H9 (cell line): ENCODE measurements at regions not wholly inside any gene's neighbourhood (a gene's known extent, or its start where the extent isn't known, plus 50 kb on each side); places are given as distances from the start of the nearest gene placed in this dataset.

Source experiments
- DNase-seq: peaks from one replicate; pipeline ENCODE4 v3.0.0-alpha.2; 2017
- H2AFZ ChIP-seq: one replicate; pipeline ENCODE4 v1.6.1; 2013; ENCODE audit warnings: mild to moderate bottlenecking, low read length, control low read depth, moderate library complexity
- H2AK5ac ChIP-seq: 2 replicates; pipeline ENCODE4 v1.6.1; 2013; ENCODE audit warnings: low read length, control low read depth, mixed read lengths; ENCODE audit not compliant: insufficient read length
- H2BK120ac ChIP-seq: one replicate; pipeline ENCODE4 v1.6.1; 2013; ENCODE audit warnings: low read depth, mild to moderate bottlenecking, low read length, control low read depth, inconsistent platforms; ENCODE audit not compliant: poor library complexity, severe bottlenecking
- H2BK12ac ChIP-seq: 2 replicates; pipeline ENCODE4 v1.6.1; 2013; ENCODE audit warnings: low read length, control low read depth, mixed read lengths, low read depth; ENCODE audit not compliant: insufficient read length
- H2BK15ac ChIP-seq: 2 replicates; pipeline ENCODE4 v1.6.1; 2013; ENCODE audit warnings: low read depth, low read length, control low read depth
- H2BK20ac ChIP-seq: one replicate; pipeline ENCODE4 v1.6.1; 2013; ENCODE audit warnings: low read depth, mild to moderate bottlenecking, low read length, control low read depth, inconsistent platforms; ENCODE audit not compliant: poor library complexity, severe bottlenecking
- H2BK5ac ChIP-seq: 2 replicates; pipeline ENCODE4 v1.6.1; 2013; ENCODE audit warnings: low read length, control low read depth, mixed read lengths; ENCODE audit not compliant: insufficient read length
- H3K14ac ChIP-seq: 2 replicates; pipeline ENCODE4 v1.6.1; 2013; ENCODE audit warnings: low read length, control low read depth; ENCODE audit not compliant: insufficient read depth
- H3K18ac ChIP-seq: 2 replicates; pipeline ENCODE4 v1.6.1; 2013; ENCODE audit warnings: low read depth, mild to moderate bottlenecking, mixed read lengths, low read length, control low read depth; ENCODE audit not compliant: insufficient read length
- H3K23ac ChIP-seq: 2 replicates; pipeline ENCODE4 v1.6.1; 2013; ENCODE audit warnings: low read length, control low read depth, mixed read lengths, low read depth; ENCODE audit not compliant: insufficient read length
- H3K23me2 ChIP-seq: 2 replicates; pipeline ENCODE4 v1.6.1; 2013; ENCODE audit warnings: low read depth, mild to moderate bottlenecking, mixed read lengths, low read length, control low read depth; ENCODE audit not compliant: insufficient read length, poor library complexity, severe bottlenecking
- H3K27ac ChIP-seq: 2 replicates; pipeline ENCODE4 v1.5.1; 2013; ENCODE audit warnings: low read length, control low read depth, mixed read lengths, low read depth; ENCODE audit not compliant: insufficient read length
- H3K27me3 ChIP-seq: 2 replicates; pipeline ENCODE4 v1.6.1; 2013; ENCODE audit warnings: low read length, control low read depth, inconsistent platforms; ENCODE audit not compliant: insufficient read depth
- H3K4ac ChIP-seq: 2 replicates; pipeline ENCODE4 v1.6.1; 2013; ENCODE audit warnings: low read depth, mild to moderate bottlenecking, control low read depth, inconsistent platforms, low read length, moderate library complexity
- H3K4me1 ChIP-seq: 2 replicates; pipeline ENCODE4 v1.6.1; 2013; ENCODE audit warnings: low read length, control low read depth, inconsistent platforms; ENCODE audit not compliant: insufficient read depth
- H3K4me2 ChIP-seq: 2 replicates; pipeline ENCODE4 v1.6.1; 2013; ENCODE audit warnings: low read length, control low read depth, mixed read lengths; ENCODE audit not compliant: insufficient read length, insufficient read depth
- H3K56ac ChIP-seq: 2 replicates; pipeline ENCODE4 v1.6.1; 2013; ENCODE audit warnings: low read depth, mild to moderate bottlenecking, mixed read lengths, low read length, control low read depth; ENCODE audit not compliant: insufficient read length
- H3K79me1 ChIP-seq: 2 replicates; pipeline ENCODE4 v1.6.1; 2013; ENCODE audit warnings: low read depth, mild to moderate bottlenecking, moderate library complexity, low read length, control low read depth, inconsistent platforms; ENCODE audit not compliant: insufficient read depth, poor library complexity, severe bottlenecking
- H3K79me2 ChIP-seq: 2 replicates; pipeline ENCODE4 v1.6.1; 2013; ENCODE audit warnings: low read length, control low read depth, inconsistent platforms; ENCODE audit not compliant: insufficient read depth
- H3K9ac ChIP-seq: 2 replicates; pipeline ENCODE4 v1.6.1; 2013; ENCODE audit warnings: low read length, control low read depth, mixed read lengths; ENCODE audit not compliant: insufficient read length; ENCODE audit errors: extremely low read depth
- H3K9me3 ChIP-seq: one replicate; pipeline ENCODE4 v1.6.1; 2013; ENCODE audit warnings: low read depth, low read length, inconsistent platforms; ENCODE audit not compliant: control insufficient read depth
- H3T11ph ChIP-seq: one replicate; pipeline ENCODE4 v1.6.1; 2013; ENCODE audit warnings: mild to moderate bottlenecking, low read length, control low read depth, inconsistent platforms
- H4K20me1 ChIP-seq: one replicate; pipeline ENCODE4 v1.6.1; 2013; ENCODE audit not compliant: control insufficient read depth, insufficient read length, insufficient read depth
- H4K5ac ChIP-seq: 2 replicates; pipeline ENCODE4 v1.6.1; 2013; ENCODE audit warnings: low read depth, mild to moderate bottlenecking, mixed read lengths, low read length, control low read depth; ENCODE audit not compliant: insufficient read length
- H4K8ac ChIP-seq: replicated peaks from 2 replicates; pipeline ENCODE4 v1.6.1; 2013; ENCODE audit warnings: low read length, control low read depth, mixed read lengths, low read depth; ENCODE audit not compliant: insufficient read length
- H4K91ac ChIP-seq: 2 replicates; pipeline ENCODE4 v1.6.1; 2013; ENCODE audit warnings: low read depth, mild to moderate bottlenecking, moderate library complexity, mixed read lengths, low read length, control low read depth; ENCODE audit not compliant: insufficient read length
- H3K27ac Mint-ChIP-seq, 3 experiments: 2 replicates in 2 of 3; 3 replicates in 1 of 3; pipeline ENCODE4 v1.8.0; 2020 to 2021; ENCODE audit warnings: mixed read lengths in 3 of 3, mild to moderate bottlenecking in 1 of 3, moderate library complexity in 1 of 3
- H3K27me3 Mint-ChIP-seq: 2 replicates; pipeline ENCODE4 v1.8.0; 2021; ENCODE audit warnings: low read depth, mild to moderate bottlenecking, moderate library complexity, mixed read lengths
- H3K36me3 Mint-ChIP-seq, 3 experiments: 2 replicates in 2 of 3; 3 replicates in 1 of 3; pipeline ENCODE4 v1.8.0; 2020 to 2021; ENCODE audit warnings: low read depth in 3 of 3, mixed read lengths in 3 of 3; ENCODE audit not compliant: insufficient read depth in 1 of 3
- H3K4me1 Mint-ChIP-seq, 2 experiments: 2 replicates each; pipeline ENCODE4 v1.8.0; 2020; ENCODE audit warnings: mixed read lengths in 2 of 2
- H3K4me3 Mint-ChIP-seq, 2 experiments: 2 replicates in 1 of 2; 3 replicates in 1 of 2; pipeline ENCODE4 v1.8.0; 2020 to 2021; ENCODE audit warnings: mild to moderate bottlenecking in 2 of 2, mixed read lengths in 2 of 2, moderate library complexity in 1 of 2
- H3K9me3 Mint-ChIP-seq, 2 experiments: 2 replicates in 1 of 2; 3 replicates in 1 of 2; pipeline ENCODE4 v1.8.0; 2020; ENCODE audit warnings: mild to moderate bottlenecking in 2 of 2, mixed read lengths in 2 of 2, moderate library complexity in 1 of 2
- CTCF ChIP-seq: fragments of 200-600 bp; sonication (generic); conservative IDR thresholded peaks from 3 replicates; pipeline ENCODE4 v1.8.0; 2021; ENCODE audit warnings: antibody characterized with exemption, mild to moderate bottlenecking
- WGBS: extraction: QIAGEN DNeasy Blood & Tissue Kit; methylation state at CpG from one replicate; pipeline ENCODE4 v1.1.7; 2013; ENCODE audit warnings: missing lambda C conversion rate, low lambda C conversion rate, mixed read lengths; ENCODE audit not compliant: insufficient read length; ENCODE audit errors: extremely low coverage; 5-methylcytosine and 5-hydroxymethylcytosine counted together

GRCh38 chr7:142500366-142500765, 242.5 kb upstream of the PRSS58 start:
- H2AK5ac ChIP-seq, result no peak overlapping the region
- no peak for TF ChIP-seq CTCF
- no peak overlapping the region for H2AFZ ChIP-seq
- H3K4me2 ChIP-seq, result no peak overlapping the region
- no peak overlapping the region for H2BK5ac ChIP-seq
- H3T11ph ChIP-seq, result no peak overlapping the region
- Mint-ChIP-seq H3K27me3 (peaks cover 14% of the 10 kb centered on the region), H3K27ac (peak overlapping the region in 1 of 3 experiments; percentile 24; a peak in 1 of 7 replicates), H3K36me3 (no peaks in the 10 kb centered on the region), H3K4me3 (no peak overlapping the region), H3K9me3 (no peaks in the 10 kb centered on the region), H3K4me1 (peaks cover 5 to 8% of the 10 kb centered on the region in 2 experiments; a peak in 3 of 4 replicates)
- no peaks in the 10 kb centered on the region for H3K79me1 ChIP-seq
- no CpG with 5 or more reads among the region's 4 CpGs for WGBS
- no peaks in the 10 kb centered on the region for H3K23me2 ChIP-seq
- H2BK15ac ChIP-seq, result no peak overlapping the region
- no peaks in the 10 kb centered on the region for H3K4me1 ChIP-seq
- no peak overlapping the region for H3K9ac ChIP-seq
- H3K79me2 ChIP-seq, result no peaks in the 10 kb centered on the region
- no peak overlapping the region for H4K5ac ChIP-seq
- H4K8ac ChIP-seq, result no peak overlapping the region
- no peak overlapping the region for H3K27ac ChIP-seq
- no peak for DNase-seq
- H2BK12ac ChIP-seq, result no peak overlapping the region
- H3K14ac ChIP-seq, result no peak overlapping the region
- no peaks in the 10 kb centered on the region for H4K20me1 ChIP-seq
- H4K91ac ChIP-seq, result no peak overlapping the region
- H3K9me3 ChIP-seq, result no peaks in the 10 kb centered on the region
- H3K23ac ChIP-seq, result no peak overlapping the region
- H2BK20ac ChIP-seq, result no peak overlapping the region
- H3K4ac ChIP-seq, result no peak overlapping the region
- no peak overlapping the region for H3K18ac ChIP-seq
- H3K27me3 ChIP-seq, result no peaks in the 10 kb centered on the region
- H3K56ac ChIP-seq, result no peak overlapping the region
- no peak overlapping the region for H2BK120ac ChIP-seq
